SU-DHL-6 (cell line): ENCODE measurements at regions not wholly inside any gene's neighbourhood (a gene's known extent, or its start where the extent isn't known, plus 50 kb on each side); places are given as distances from the start of the nearest gene placed in this dataset.

Source experiments
- H2AFZ ChIP-seq: fragments of 200-600 bp; sonication (generic); 2 replicates; pipeline ENCODE4 v1.6.1; 2014; ENCODE audit warnings: low read depth, mild to moderate bottlenecking, moderate library complexity, mixed read lengths, antibody characterized with exemption, low read length; ENCODE audit not compliant: severe bottlenecking
- H3F3A ChIP-seq: fragments of 200-600 bp; shearing (Covaris generic); 2 replicates; pipeline ENCODE4 v1.6.0; 2016; ENCODE audit warnings: antibody characterized with exemption, mild to moderate bottlenecking; ENCODE audit not compliant: insufficient read depth
- H3K27ac ChIP-seq: fragments of 200-600 bp; sonication (generic); 2 replicates; pipeline ENCODE4 v1.5.1; 2016; ENCODE audit warnings: low read depth, mild to moderate bottlenecking, low read length, moderate library complexity, mixed read lengths
- H3K27me3 ChIP-seq: fragments of 200-600 bp; sonication (generic), shearing (Covaris generic); 2 replicates; pipeline ENCODE4 v1.6.0; 2014; ENCODE audit warnings: mild to moderate bottlenecking, low read length
- H3K36me3 ChIP-seq: fragments of 200-600 bp; sonication (generic); 2 replicates; pipeline ENCODE4 v1.6.1; 2014; ENCODE audit warnings: mild to moderate bottlenecking, low read length, mixed read lengths
- H3K4me2 ChIP-seq: fragments of 300-600, 200-600 bp; shearing (Covaris generic), sonication (generic); 2 replicates; pipeline ENCODE4 v1.6.0; 2014; ENCODE audit warnings: low read length, low read depth, mild to moderate bottlenecking; ENCODE audit not compliant: poor library complexity, severe bottlenecking
- H3K4me3 ChIP-seq: fragments of 200-600 bp; sonication (generic); 2 replicates; pipeline ENCODE4 v1.5.1; 2014; ENCODE audit warnings: antibody characterized with exemption, low read length, mild to moderate bottlenecking, mixed read lengths; ENCODE audit not compliant: insufficient read depth, poor library complexity, severe bottlenecking
- H3K79me2 ChIP-seq: fragments of 200-600 bp; sonication (generic); 2 replicates; pipeline ENCODE4 v1.6.1; 2014; ENCODE audit warnings: mild to moderate bottlenecking, low read length, moderate library complexity; ENCODE audit not compliant: insufficient read depth
- H3K9ac ChIP-seq: fragments of 200-600 bp; sonication (generic); 2 replicates; pipeline ENCODE4 v1.7.0; 2014; ENCODE audit warnings: mild to moderate bottlenecking, low read length
- H3K9me2 ChIP-seq: fragments of 200-600 bp; sonication (generic); replicated peaks from 2 replicates; pipeline ENCODE4 v1.6.1; 2014; ENCODE audit warnings: low read length; ENCODE audit not compliant: insufficient read depth
- H3K9me3 ChIP-seq: fragments of 200-600 bp; sonication (generic); 2 replicates; pipeline ENCODE4 v1.6.1; 2014; ENCODE audit warnings: low read length, mixed read lengths; ENCODE audit not compliant: insufficient read depth
- H4K20me1 ChIP-seq: fragments of 200-600 bp; sonication (generic); 2 replicates; pipeline ENCODE4 v1.6.1; 2014; ENCODE audit warnings: low read depth, mild to moderate bottlenecking, antibody characterized with exemption, low read length, moderate library complexity, mixed read lengths
- CTCF ChIP-seq: fragments of 200-600 bp; sonication (generic); IDR thresholded peaks from one replicate; pipeline ENCODE4 v1.5.1; 2017; ENCODE audit warnings: antibody characterized with exemption, mild to moderate bottlenecking, low read length, moderate library complexity; ENCODE audit not compliant: insufficient read depth, poor library complexity, severe bottlenecking
- EZH2phosphoT487 ChIP-seq: fragments of 200-600 bp; sonication (generic), shearing (Covaris generic); conservative IDR thresholded peaks from 2 replicates; pipeline ENCODE4 v1.6.1; 2018; ENCODE audit warnings: mild to moderate bottlenecking, antibody characterized with exemption, low read length, moderate library complexity, mixed read lengths

GRCh38 chr2:240199133-240199870 is 58.8 kb upstream of the OTOS start:
- Histone ChIP-seq H3K27me3 (no peaks in the 10 kb centered on the region), H3K79me2 (no peaks in the 10 kb centered on the region), H3K4me2 (no peak overlapping the region), H3K9me2 (no peaks in the 10 kb centered on the region), H3K27ac (no peak overlapping the region), H3K4me3 (no peak overlapping the region), H3K9ac (no peak overlapping the region), H2AFZ (no peak overlapping the region), H3K9me3 (no peaks in the 10 kb centered on the region), H3K36me3 (no peaks in the 10 kb centered on the region), H4K20me1 (no peaks in the 10 kb centered on the region), H3F3A (no peaks in the 10 kb centered on the region)
- TF ChIP-seq CTCF (no peak), EZH2phosphoT487 (no peak)

GRCh38 chr2:240200230-240201051 is 60.0 kb upstream of the OTOS start:
- TF ChIP-seq EZH2phosphoT487: no peak
- no peaks in the 10 kb centered on the region for H3F3A ChIP-seq
- no peaks in the 10 kb centered on the region for H3K36me3 ChIP-seq
- H4K20me1 ChIP-seq: no peaks in the 10 kb centered on the region
- no peaks in the 10 kb centered on the region for H3K79me2 ChIP-seq
- no peak overlapping the region for H3K9ac ChIP-seq
- H2AFZ ChIP-seq: no peak overlapping the region
- no peak overlapping the region for H3K4me3 ChIP-seq
- no peak overlapping the region for H3K4me2 ChIP-seq
- no peak overlapping the region for H3K27ac ChIP-seq
- H3K9me2 ChIP-seq: no peaks in the 10 kb centered on the region
- H3K27me3 ChIP-seq: no peaks in the 10 kb centered on the region
- no peaks in the 10 kb centered on the region for H3K9me3 ChIP-seq

- Histone ChIP-seq H4K20me1 (no peaks in the 10 kb centered on the region), H3K27ac (no peak overlapping the region), H3K4me3 (no peak overlapping the region), H3K36me3 (no peaks in the 10 kb centered on the region), H3K9me3 (no peaks in the 10 kb centered on the region), H3K9me2 (no peaks in the 10 kb centered on the region), H2AFZ (no peak overlapping the region), H3K27me3 (no peaks in the 10 kb centered on the region), H3K4me2 (no peak overlapping the region), H3F3A (no peaks in the 10 kb centered on the region), H3K9ac (no peak overlapping the region), H3K79me2 (no peaks in the 10 kb centered on the region)
- TF ChIP-seq EZH2phosphoT487: no peak
- no peak for TF ChIP-seq CTCF
Measured at GRCh38 chr2:240201866-240202265, 61.4 kb upstream of the OTOS start.

- H3K9ac ChIP-seq: no peak overlapping the region
- H3K4me3 ChIP-seq: no peak overlapping the region
- no peaks in the 10 kb centered on the region for H4K20me1 ChIP-seq
- no peaks in the 10 kb centered on the region for H3K79me2 ChIP-seq
- no peaks in the 10 kb centered on the region for H3K9me3 ChIP-seq
- H3K9me2 ChIP-seq: no peaks in the 10 kb centered on the region
- TF ChIP-seq EZH2phosphoT487 (no peak), CTCF (no peak)
- no peaks in the 10 kb centered on the region for H3K36me3 ChIP-seq
- H3K4me2 ChIP-seq: no peak overlapping the region
- H2AFZ ChIP-seq: no peak overlapping the region
- no peak overlapping the region for H3K27ac ChIP-seq
- no peaks in the 10 kb centered on the region for H3F3A ChIP-seq
- no peaks in the 10 kb centered on the region for H3K27me3 ChIP-seq
Measured at GRCh38 chr2:240202586-240202985, 62.1 kb upstream of the OTOS start.
